H9 (cell line): ENCODE measurements at regions not wholly inside any gene's neighbourhood (a gene's known extent, or its start where the extent isn't known, plus 50 kb on each side); places are given as distances from the start of the nearest gene placed in this dataset.

Experiments used
- DNase-seq: peaks from one replicate; pipeline ENCODE4 v3.0.0-alpha.2; 2017
- H2AFZ ChIP-seq: one replicate; pipeline ENCODE4 v1.6.1; 2013; ENCODE audit warnings: mild to moderate bottlenecking, low read length, control low read depth, moderate library complexity
- H2AK5ac ChIP-seq: 2 replicates; pipeline ENCODE4 v1.6.1; 2013; ENCODE audit warnings: low read length, control low read depth, mixed read lengths; ENCODE audit not compliant: insufficient read length
- H2BK120ac ChIP-seq: one replicate; pipeline ENCODE4 v1.6.1; 2013; ENCODE audit warnings: low read depth, mild to moderate bottlenecking, low read length, control low read depth, inconsistent platforms; ENCODE audit not compliant: poor library complexity, severe bottlenecking
- H2BK12ac ChIP-seq: 2 replicates; pipeline ENCODE4 v1.6.1; 2013; ENCODE audit warnings: low read length, control low read depth, mixed read lengths, low read depth; ENCODE audit not compliant: insufficient read length
- H2BK15ac ChIP-seq: 2 replicates; pipeline ENCODE4 v1.6.1; 2013; ENCODE audit warnings: low read depth, low read length, control low read depth
- H2BK20ac ChIP-seq: one replicate; pipeline ENCODE4 v1.6.1; 2013; ENCODE audit warnings: low read depth, mild to moderate bottlenecking, low read length, control low read depth, inconsistent platforms; ENCODE audit not compliant: poor library complexity, severe bottlenecking
- H2BK5ac ChIP-seq: 2 replicates; pipeline ENCODE4 v1.6.1; 2013; ENCODE audit warnings: low read length, control low read depth, mixed read lengths; ENCODE audit not compliant: insufficient read length
- H3K14ac ChIP-seq: 2 replicates; pipeline ENCODE4 v1.6.1; 2013; ENCODE audit warnings: low read length, control low read depth; ENCODE audit not compliant: insufficient read depth
- H3K18ac ChIP-seq: 2 replicates; pipeline ENCODE4 v1.6.1; 2013; ENCODE audit warnings: low read depth, mild to moderate bottlenecking, mixed read lengths, low read length, control low read depth; ENCODE audit not compliant: insufficient read length
- H3K23ac ChIP-seq: 2 replicates; pipeline ENCODE4 v1.6.1; 2013; ENCODE audit warnings: low read length, control low read depth, mixed read lengths, low read depth; ENCODE audit not compliant: insufficient read length
- H3K23me2 ChIP-seq: 2 replicates; pipeline ENCODE4 v1.6.1; 2013; ENCODE audit warnings: low read depth, mild to moderate bottlenecking, mixed read lengths, low read length, control low read depth; ENCODE audit not compliant: insufficient read length, poor library complexity, severe bottlenecking
- H3K27ac ChIP-seq: 2 replicates; pipeline ENCODE4 v1.5.1; 2013; ENCODE audit warnings: low read length, control low read depth, mixed read lengths, low read depth; ENCODE audit not compliant: insufficient read length
- H3K27me3 ChIP-seq: 2 replicates; pipeline ENCODE4 v1.6.1; 2013; ENCODE audit warnings: low read length, control low read depth, inconsistent platforms; ENCODE audit not compliant: insufficient read depth
- H3K4ac ChIP-seq: 2 replicates; pipeline ENCODE4 v1.6.1; 2013; ENCODE audit warnings: low read depth, mild to moderate bottlenecking, control low read depth, inconsistent platforms, low read length, moderate library complexity
- H3K4me1 ChIP-seq: 2 replicates; pipeline ENCODE4 v1.6.1; 2013; ENCODE audit warnings: low read length, control low read depth, inconsistent platforms; ENCODE audit not compliant: insufficient read depth
- H3K4me2 ChIP-seq: 2 replicates; pipeline ENCODE4 v1.6.1; 2013; ENCODE audit warnings: low read length, control low read depth, mixed read lengths; ENCODE audit not compliant: insufficient read length, insufficient read depth
- H3K56ac ChIP-seq: 2 replicates; pipeline ENCODE4 v1.6.1; 2013; ENCODE audit warnings: low read depth, mild to moderate bottlenecking, mixed read lengths, low read length, control low read depth; ENCODE audit not compliant: insufficient read length
- H3K79me1 ChIP-seq: 2 replicates; pipeline ENCODE4 v1.6.1; 2013; ENCODE audit warnings: low read depth, mild to moderate bottlenecking, moderate library complexity, low read length, control low read depth, inconsistent platforms; ENCODE audit not compliant: insufficient read depth, poor library complexity, severe bottlenecking
- H3K79me2 ChIP-seq: 2 replicates; pipeline ENCODE4 v1.6.1; 2013; ENCODE audit warnings: low read length, control low read depth, inconsistent platforms; ENCODE audit not compliant: insufficient read depth
- H3K9ac ChIP-seq: 2 replicates; pipeline ENCODE4 v1.6.1; 2013; ENCODE audit warnings: low read length, control low read depth, mixed read lengths; ENCODE audit not compliant: insufficient read length; ENCODE audit errors: extremely low read depth
- H3K9me3 ChIP-seq: one replicate; pipeline ENCODE4 v1.6.1; 2013; ENCODE audit warnings: low read depth, low read length, inconsistent platforms; ENCODE audit not compliant: control insufficient read depth
- H3T11ph ChIP-seq: one replicate; pipeline ENCODE4 v1.6.1; 2013; ENCODE audit warnings: mild to moderate bottlenecking, low read length, control low read depth, inconsistent platforms
- H4K20me1 ChIP-seq: one replicate; pipeline ENCODE4 v1.6.1; 2013; ENCODE audit not compliant: control insufficient read depth, insufficient read length, insufficient read depth
- H4K5ac ChIP-seq: 2 replicates; pipeline ENCODE4 v1.6.1; 2013; ENCODE audit warnings: low read depth, mild to moderate bottlenecking, mixed read lengths, low read length, control low read depth; ENCODE audit not compliant: insufficient read length
- H4K8ac ChIP-seq: replicated peaks from 2 replicates; pipeline ENCODE4 v1.6.1; 2013; ENCODE audit warnings: low read length, control low read depth, mixed read lengths, low read depth; ENCODE audit not compliant: insufficient read length
- H4K91ac ChIP-seq: 2 replicates; pipeline ENCODE4 v1.6.1; 2013; ENCODE audit warnings: low read depth, mild to moderate bottlenecking, moderate library complexity, mixed read lengths, low read length, control low read depth; ENCODE audit not compliant: insufficient read length
- H3K27ac Mint-ChIP-seq, 3 experiments: 2 replicates in 2 of 3; 3 replicates in 1 of 3; pipeline ENCODE4 v1.8.0; 2020 to 2021; ENCODE audit warnings: mixed read lengths in 3 of 3, mild to moderate bottlenecking in 1 of 3, moderate library complexity in 1 of 3
- H3K27me3 Mint-ChIP-seq: 2 replicates; pipeline ENCODE4 v1.8.0; 2021; ENCODE audit warnings: low read depth, mild to moderate bottlenecking, moderate library complexity, mixed read lengths
- H3K36me3 Mint-ChIP-seq, 3 experiments: 2 replicates in 2 of 3; 3 replicates in 1 of 3; pipeline ENCODE4 v1.8.0; 2020 to 2021; ENCODE audit warnings: low read depth in 3 of 3, mixed read lengths in 3 of 3; ENCODE audit not compliant: insufficient read depth in 1 of 3
- H3K4me1 Mint-ChIP-seq, 2 experiments: 2 replicates each; pipeline ENCODE4 v1.8.0; 2020; ENCODE audit warnings: mixed read lengths in 2 of 2
- H3K4me3 Mint-ChIP-seq, 2 experiments: 2 replicates in 1 of 2; 3 replicates in 1 of 2; pipeline ENCODE4 v1.8.0; 2020 to 2021; ENCODE audit warnings: mild to moderate bottlenecking in 2 of 2, mixed read lengths in 2 of 2, moderate library complexity in 1 of 2
- H3K9me3 Mint-ChIP-seq, 2 experiments: 2 replicates in 1 of 2; 3 replicates in 1 of 2; pipeline ENCODE4 v1.8.0; 2020; ENCODE audit warnings: mild to moderate bottlenecking in 2 of 2, mixed read lengths in 2 of 2, moderate library complexity in 1 of 2
- CTCF ChIP-seq: fragments of 200-600 bp; sonication (generic); conservative IDR thresholded peaks from 3 replicates; pipeline ENCODE4 v1.8.0; 2021; ENCODE audit warnings: antibody characterized with exemption, mild to moderate bottlenecking
- WGBS: extraction: QIAGEN DNeasy Blood & Tissue Kit; methylation state at CpG from one replicate; pipeline ENCODE4 v1.1.7; 2013; ENCODE audit warnings: missing lambda C conversion rate, low lambda C conversion rate, mixed read lengths; ENCODE audit not compliant: insufficient read length; ENCODE audit errors: extremely low coverage; 5-methylcytosine and 5-hydroxymethylcytosine counted together

GRCh38 chr6:167449094-167449861 lies 124.4 kb downstream of the TTLL2 start:
- no peak overlapping the region for H2BK12ac ChIP-seq
- H4K91ac ChIP-seq, result no peak overlapping the region
- H4K8ac ChIP-seq, result no peak overlapping the region
- no CpG with 5 or more reads among the region's 7 CpGs for WGBS
- H2BK120ac ChIP-seq, result no peak overlapping the region
- no peaks in the 10 kb centered on the region for H3K27me3 ChIP-seq
- no peak overlapping the region for H4K5ac ChIP-seq
- DNase-seq, result no peak
- no peaks in the 10 kb centered on the region for H3K79me2 ChIP-seq
- no peaks in the 10 kb centered on the region; the same call in 1 of the 2 replicates for H3K4me1 ChIP-seq
- H3K4ac ChIP-seq, result no peak overlapping the region
- no peak overlapping the region for H3K23ac ChIP-seq
- no peak overlapping the region for H3K9ac ChIP-seq
- Mint-ChIP-seq H3K27me3 (no peaks in the 10 kb centered on the region), H3K36me3 (no peaks in the 10 kb centered on the region; a peak in 1 of 7 replicates), H3K4me3 (no peak overlapping the region), H3K9me3 (no peaks in the 10 kb centered on the region; a peak in 2 of 5 replicates), H3K27ac (peak overlapping the region in 1 of 3 experiments; percentile 66; a peak in 2 of 7 replicates), H3K4me1 (peaks cover 26% of the 10 kb centered on the region in 2 experiments)
- no peak overlapping the region for H3K4me2 ChIP-seq
- no peak for TF ChIP-seq CTCF
- no peak overlapping the region for H3K14ac ChIP-seq
- H3K9me3 ChIP-seq, result no peaks in the 10 kb centered on the region
- no peak overlapping the region for H2AFZ ChIP-seq
- H3K18ac ChIP-seq, result no peak overlapping the region
- H3K27ac ChIP-seq, result no peak overlapping the region
- no peak overlapping the region for H2BK5ac ChIP-seq
- H3K23me2 ChIP-seq, result no peaks in the 10 kb centered on the region
- no peaks in the 10 kb centered on the region for H3K79me1 ChIP-seq
- no peak overlapping the region for H3K56ac ChIP-seq
- no peak overlapping the region for H2BK15ac ChIP-seq
- H4K20me1 ChIP-seq, result no peaks in the 10 kb centered on the region
- no peak overlapping the region for H3T11ph ChIP-seq
- H2BK20ac ChIP-seq, result no peak overlapping the region
- no peak overlapping the region for H2AK5ac ChIP-seq
